Epithelial cell of proximal tubule (primary cell): ENCODE measurements at regions not wholly inside any gene's neighbourhood (a gene's known extent, or its start where the extent isn't known, plus 50 kb on each side); places are given as distances from the start of the nearest gene placed in this dataset.

Experiments
- DNase-seq: peaks from one replicate; pipeline ENCODE4 v3.0.0-alpha.2; 2011; ENCODE audit warnings: low read depth
- H3K4me3 ChIP-seq: 2 replicates; pipeline ENCODE4 v1.5.1; 2011; ENCODE audit warnings: low read depth, mild to moderate bottlenecking, low read length
- CTCF ChIP-seq: conservative IDR thresholded peaks from 2 replicates; pipeline ENCODE4 v1.5.1; 2012; ENCODE audit warnings: low read depth, mild to moderate bottlenecking, low read length

GRCh38 chr1:116230712-116231111 is 119.5 kb downstream of the MAB21L3 start:
- TF ChIP-seq CTCF = no peak
- H3K4me3 ChIP-seq = no peak overlapping the region
- no peak for DNase-seq

GRCh38 chr1:116231752-116232151 is 120.6 kb downstream of the MAB21L3 start:
- no peak for TF ChIP-seq CTCF
- no peak for DNase-seq
- no peak overlapping the region for H3K4me3 ChIP-seq

GRCh38 chr1:116232989-116233514 is 121.9 kb downstream of the MAB21L3 start:
- no peak overlapping the region for H3K4me3 ChIP-seq
- no peak for DNase-seq
- peak; percentile 48 for TF ChIP-seq CTCF

DNA sequence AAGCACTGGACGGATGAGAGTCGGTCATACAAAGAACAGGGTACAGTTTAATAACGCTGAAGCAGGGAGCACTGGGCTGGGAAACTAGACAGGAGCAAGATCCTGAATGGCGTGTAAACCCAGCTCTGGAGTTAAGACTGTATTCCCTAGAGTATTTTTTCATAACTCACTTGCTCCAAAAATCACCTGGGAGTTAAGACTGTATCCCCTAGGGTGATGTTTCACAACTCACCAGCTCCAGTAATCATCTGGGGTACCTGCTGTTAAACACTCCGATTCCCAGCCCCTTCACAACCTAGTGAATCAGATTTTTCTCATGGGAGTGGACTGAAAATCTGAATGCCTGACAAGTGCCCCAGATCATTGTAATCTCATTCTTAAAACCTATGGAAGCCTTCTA is 123.2 kb downstream of the MAB21L3 start:
- no peak for TF ChIP-seq CTCF
- DNase-seq = no peak
- no peak overlapping the region for H3K4me3 ChIP-seq

GRCh38 chr1:116239916-116240315 is 128.7 kb downstream of the MAB21L3 start:
- DNase-seq = no peak
- no peak overlapping the region for H3K4me3 ChIP-seq
- no peak for TF ChIP-seq CTCF

GRCh38 chr1:116242741-116243140 is 130.3 kb upstream of the ATP1A1 start:
- no peak overlapping the region for H3K4me3 ChIP-seq
- no peak for DNase-seq
- no peak for TF ChIP-seq CTCF

- no peak for DNase-seq
- no peak overlapping the region for H3K4me3 ChIP-seq
- TF ChIP-seq CTCF = no peak
Measured at GRCh38 chr1:116243333-116244054, 129.6 kb upstream of the ATP1A1 start.
